MM.1S (cell line): ENCODE measurements at regions not wholly inside any gene's neighbourhood (a gene's known extent, or its start where the extent isn't known, plus 50 kb on each side); places are given as distances from the start of the nearest gene placed in this dataset.

Experiments
- DNase-seq: peaks from one replicate; pipeline ENCODE4 v3.0.0-alpha.2; 2015
- H2AFZ ChIP-seq: fragments of 300-600 bp; sonication (generic); 2 replicates; pipeline ENCODE4 v1.6.0; 2016; ENCODE audit warnings: antibody characterized with exemption, low read length
- H3F3A ChIP-seq: fragments of 300-600 bp; sonication (generic); 2 replicates; pipeline ENCODE4 v1.6.1; 2016; ENCODE audit warnings: mild to moderate bottlenecking, antibody characterized with exemption, low read length, moderate library complexity, mixed read lengths; ENCODE audit not compliant: insufficient read depth
- H3K27ac ChIP-seq: fragments of 300-600 bp; sonication (generic); 2 replicates; pipeline ENCODE4 v1.5.1; 2016; ENCODE audit warnings: mild to moderate bottlenecking, low read length
- H3K27me3 ChIP-seq: fragments of 300-600 bp; sonication (generic); replicated peaks from 2 replicates; pipeline ENCODE4 v1.6.0; 2016; ENCODE audit warnings: low read length; ENCODE audit not compliant: insufficient read depth
- H3K36me3 ChIP-seq: fragments of 300-600 bp; sonication (generic); replicated peaks from 2 replicates; pipeline ENCODE4 v1.6.1; 2016; ENCODE audit warnings: mild to moderate bottlenecking, low read length, mixed read lengths; ENCODE audit not compliant: insufficient read depth
- H3K4me1 ChIP-seq: fragments of 300-600 bp; sonication (generic); 2 replicates; pipeline ENCODE4 v1.6.1; 2016; ENCODE audit warnings: low read length, mixed read lengths
- H3K4me2 ChIP-seq: fragments of 300-600 bp; sonication (generic); 2 replicates; pipeline ENCODE4 v1.6.0; 2016; ENCODE audit warnings: low read depth, low read length
- H3K4me3 ChIP-seq: fragments of 300-600 bp; sonication (generic); 2 replicates; pipeline ENCODE4 v1.5.1; 2016; ENCODE audit warnings: low read length, mixed read lengths
- H3K79me2 ChIP-seq: fragments of 300-600 bp; sonication (generic); 2 replicates; pipeline ENCODE4 v1.6.1; 2016; ENCODE audit warnings: mixed run types, low read length, mixed read lengths
- H3K9ac ChIP-seq: fragments of 300-600 bp; sonication (generic); 2 replicates; pipeline ENCODE4 v1.6.1; 2016; ENCODE audit warnings: low read length, mixed read lengths
- H3K9me2 ChIP-seq: fragments of 300-600 bp; sonication (generic); replicated peaks from 2 replicates; pipeline ENCODE4 v1.6.1; 2016; ENCODE audit warnings: mild to moderate bottlenecking, low read length, mixed read lengths; ENCODE audit not compliant: insufficient read depth
- H3K9me3 ChIP-seq: fragments of 300-600 bp; sonication (generic); replicated peaks from 2 replicates; pipeline ENCODE4 v1.6.1; 2016; ENCODE audit warnings: mild to moderate bottlenecking, low read length, mixed read lengths; ENCODE audit not compliant: insufficient read depth
- H4K20me1 ChIP-seq: fragments of 300-600 bp; sonication (generic); 2 replicates; pipeline ENCODE4 v1.6.1; 2016; ENCODE audit warnings: mild to moderate bottlenecking, low read length, moderate library complexity, mixed read lengths; ENCODE audit not compliant: insufficient read depth
- CTCF ChIP-seq: fragments of 300-600 bp; sonication (generic); IDR thresholded peaks from 2 replicates; pipeline ENCODE4 v1.5.1; 2016; ENCODE audit warnings: antibody characterized with exemption, low read length, mixed read lengths
- EZH2 ChIP-seq: fragments of 300-600 bp; sonication (generic); optimal IDR thresholded peaks from 2 replicates; pipeline ENCODE3; 2017; ENCODE audit warnings: low read depth, mild to moderate bottlenecking, antibody characterized with exemption, low read length, mixed read lengths
- EZH2phosphoT487 ChIP-seq: fragments of 300-600 bp; sonication (generic); IDR thresholded peaks from 2 replicates; pipeline ENCODE4 v1.6.1; 2018; ENCODE audit warnings: antibody characterized with exemption, low read length

GRCh38 chr2:147578529-147578928 is 266.3 kb upstream of the ACVR2A start:
- Histone ChIP-seq H3K9ac (no peak overlapping the region), H3K9me2 (no peaks in the 10 kb centered on the region), H3K4me1 (no peaks in the 10 kb centered on the region), H3K4me2 (no peak overlapping the region), H4K20me1 (no peaks in the 10 kb centered on the region), H3F3A (no peaks in the 10 kb centered on the region), H3K9me3 (no peaks in the 10 kb centered on the region), H2AFZ (no peak overlapping the region), H3K4me3 (no peak overlapping the region), H3K79me2 (no peaks in the 10 kb centered on the region), H3K27ac (no peak overlapping the region), H3K27me3 (no peaks in the 10 kb centered on the region), H3K36me3 (no peaks in the 10 kb centered on the region)
- DNase-seq, result no peak
- TF ChIP-seq EZH2 (no peak), CTCF (no peak), EZH2phosphoT487 (no peak)

- Histone ChIP-seq H2AFZ (no peak overlapping the region), H3K4me3 (no peak overlapping the region), H3K27ac (no peak overlapping the region), H3F3A (no peaks in the 10 kb centered on the region), H3K27me3 (no peaks in the 10 kb centered on the region), H3K9me3 (no peaks in the 10 kb centered on the region), H3K36me3 (no peaks in the 10 kb centered on the region), H3K4me1 (no peaks in the 10 kb centered on the region), H4K20me1 (no peaks in the 10 kb centered on the region), H3K9me2 (no peaks in the 10 kb centered on the region), H3K4me2 (no peak overlapping the region), H3K79me2 (no peaks in the 10 kb centered on the region), H3K9ac (no peak overlapping the region)
- DNase-seq, result no peak
- TF ChIP-seq EZH2, result no peak
- no peak for TF ChIP-seq EZH2phosphoT487
- TF ChIP-seq CTCF, result no peak
Observed at GRCh38 chr2:147577998-147578380, 266.8 kb upstream of the ACVR2A start.

GRCh38 chr2:147577323-147577997 is 267.4 kb upstream of the ACVR2A start:
- no peaks in the 10 kb centered on the region for H3K36me3 ChIP-seq
- H3F3A ChIP-seq, result no peaks in the 10 kb centered on the region
- DNase-seq, result no peak
- no peak overlapping the region for H3K27ac ChIP-seq
- no peaks in the 10 kb centered on the region for H3K79me2 ChIP-seq
- no peak overlapping the region for H3K4me2 ChIP-seq
- no peak overlapping the region for H3K9ac ChIP-seq
- no peak overlapping the region for H2AFZ ChIP-seq
- no peaks in the 10 kb centered on the region for H3K4me1 ChIP-seq
- no peaks in the 10 kb centered on the region for H4K20me1 ChIP-seq
- TF ChIP-seq EZH2phosphoT487, result no peak
- no peak for TF ChIP-seq CTCF
- no peak for TF ChIP-seq EZH2
- no peaks in the 10 kb centered on the region for H3K27me3 ChIP-seq
- no peak overlapping the region for H3K4me3 ChIP-seq
- no peaks in the 10 kb centered on the region for H3K9me3 ChIP-seq
- no peaks in the 10 kb centered on the region for H3K9me2 ChIP-seq
